Spleen (tissue), 7 donors: ENCODE measurements at regions not wholly inside any gene's neighbourhood (a gene's known extent, or its start where the extent isn't known, plus 50 kb on each side); places are given as distances from the start of the nearest gene placed in this dataset.

Experiments
- CTCF ChIP-seq, 11 experiments: fragments of 200-600 bp in 7 of 11; fragments of 450-650 bp in 4 of 11; sonication (generic) in 4 of 11; IDR thresholded peaks in 8 of 11; conservative IDR thresholded peaks in 3 of 11; 1 replicate in 7 of 11; 2 replicates in 4 of 11; pipeline versions ENCODE4 v1.4.0 to v1.8.0; 2016 to 2021; ENCODE audit warnings: antibody characterized with exemption in 11 of 11, inconsistent platforms in 4 of 11, mild to moderate bottlenecking in 1 of 11
- POLR2A ChIP-seq, 3 donors: fragments of 450-650 bp; IDR thresholded peaks; one replicate each; pipeline ENCODE4 v1.5.1; 2017; ENCODE audit warnings: antibody characterized with exemption in 3 of 3, mild to moderate bottlenecking in 1 of 3
- POLR2AphosphoS5 ChIP-seq, 3 donors: sonication (generic); formaldehyde crosslinking; IDR thresholded peaks; one replicate each; pipeline ENCODE4 v1.5.1; 2017; ENCODE audit warnings: antibody characterized with exemption in 3 of 3
- donor health status: DM: no; HTN: no; CAD: no; lungs with moderate emphysema.
- donor health status: DM: no; HTN: no; CAD: no.
- donor health status: DM: no; HTN: no; CAD: no.

DNA sequence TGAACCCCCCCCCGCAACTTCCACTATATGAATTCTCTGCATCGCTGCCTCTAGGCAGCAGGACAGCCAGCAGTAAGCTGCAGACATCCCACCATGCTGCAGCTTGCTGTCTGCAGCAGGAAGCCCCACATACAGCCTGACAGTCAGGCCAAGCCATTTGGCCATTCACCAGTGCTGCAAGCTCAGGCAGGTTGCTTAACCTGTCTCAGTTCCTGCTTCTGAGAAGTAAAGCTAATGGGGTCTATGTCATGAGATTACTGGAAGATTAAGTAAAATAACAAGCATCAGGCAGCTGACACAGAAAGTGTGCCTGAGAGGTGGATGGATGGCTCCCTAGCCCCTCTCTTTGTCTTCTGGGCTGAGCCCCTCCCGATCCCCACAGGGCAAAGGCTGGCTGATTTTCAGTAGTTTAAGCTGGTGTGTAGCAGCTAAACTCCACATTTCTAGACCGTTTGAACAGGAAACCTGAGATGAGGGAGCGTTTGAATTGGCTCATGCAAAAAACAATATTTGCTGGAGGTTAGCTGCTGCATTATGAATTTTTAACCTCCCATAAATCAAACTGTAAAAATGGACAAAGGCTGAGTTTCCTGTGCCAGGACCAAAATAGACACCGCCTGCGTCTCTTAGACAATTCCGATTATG is 193.8 kb upstream of the ARL4C start:
- TF ChIP-seq CTCF (IDR thresholded peaks at IDR 0.05 in 8 of 11, conservative IDR thresholded peaks at IDR 0.05 in 3 of 11) (no peak), POLR2AphosphoS5 (IDR thresholded peaks at IDR 0.05) (no peak), POLR2A (IDR thresholded peaks at IDR 0.05) (no peak)
